GM19455 (cell line): ENCODE measurements at regions not wholly inside any gene's neighbourhood (a gene's known extent, or its start where the extent isn't known, plus 50 kb on each side); places are given as distances from the start of the nearest gene placed in this dataset.

Experiments used
- ATAC-seq: cut with Tn5 transposase; IDR thresholded peaks from one replicate; pipeline ENCODE4 v1.9.1; 2021; ENCODE audit not compliant: unreplicated experiment

DNA sequence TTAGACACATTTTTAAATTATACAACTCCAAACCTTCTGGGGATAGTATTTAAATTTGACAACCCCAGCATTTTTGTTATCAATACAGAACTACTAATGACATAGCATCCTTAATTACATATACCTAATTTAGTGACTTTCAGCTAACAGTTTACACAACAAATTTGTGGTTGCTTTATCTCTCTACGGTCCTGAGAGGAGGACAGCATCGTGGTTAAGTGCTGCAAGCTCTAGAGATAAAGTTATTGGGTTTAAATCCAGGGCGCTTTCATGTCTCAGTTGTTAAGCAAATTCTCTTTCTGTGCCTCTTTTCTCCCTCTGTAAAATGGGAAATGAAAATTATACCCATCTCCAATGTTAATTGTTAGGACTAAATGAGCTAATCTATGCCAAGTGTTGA lies 129.3 kb downstream of the METTL4 start:
- no peak for ATAC-seq

DNA sequence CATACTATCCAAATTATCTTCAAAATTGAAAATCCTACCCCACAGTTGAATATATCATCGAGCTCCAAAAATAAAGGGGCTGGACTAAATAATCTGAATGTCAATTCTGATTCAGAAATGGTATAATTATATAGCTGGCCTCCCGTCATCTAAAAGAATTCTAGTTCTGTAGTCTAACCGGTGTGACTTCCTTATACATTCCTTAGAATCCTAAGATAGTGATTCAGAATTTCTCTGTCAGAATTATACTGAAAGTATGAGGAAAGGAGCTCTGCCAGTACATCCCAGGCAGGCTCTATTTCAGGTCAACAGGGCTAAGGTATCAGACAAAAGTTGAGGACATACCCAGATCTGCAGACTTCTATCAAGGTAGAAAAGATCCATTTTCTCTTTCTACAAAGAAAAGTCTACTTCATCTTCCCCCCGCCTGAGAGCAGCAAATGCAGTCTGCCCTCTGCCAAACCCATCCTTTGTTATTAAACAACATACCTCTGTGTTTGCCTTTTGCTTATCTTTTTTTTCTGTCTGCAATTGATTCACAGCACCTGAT lies 128.5 kb downstream of the METTL4 start:
- no peak for ATAC-seq

DNA sequence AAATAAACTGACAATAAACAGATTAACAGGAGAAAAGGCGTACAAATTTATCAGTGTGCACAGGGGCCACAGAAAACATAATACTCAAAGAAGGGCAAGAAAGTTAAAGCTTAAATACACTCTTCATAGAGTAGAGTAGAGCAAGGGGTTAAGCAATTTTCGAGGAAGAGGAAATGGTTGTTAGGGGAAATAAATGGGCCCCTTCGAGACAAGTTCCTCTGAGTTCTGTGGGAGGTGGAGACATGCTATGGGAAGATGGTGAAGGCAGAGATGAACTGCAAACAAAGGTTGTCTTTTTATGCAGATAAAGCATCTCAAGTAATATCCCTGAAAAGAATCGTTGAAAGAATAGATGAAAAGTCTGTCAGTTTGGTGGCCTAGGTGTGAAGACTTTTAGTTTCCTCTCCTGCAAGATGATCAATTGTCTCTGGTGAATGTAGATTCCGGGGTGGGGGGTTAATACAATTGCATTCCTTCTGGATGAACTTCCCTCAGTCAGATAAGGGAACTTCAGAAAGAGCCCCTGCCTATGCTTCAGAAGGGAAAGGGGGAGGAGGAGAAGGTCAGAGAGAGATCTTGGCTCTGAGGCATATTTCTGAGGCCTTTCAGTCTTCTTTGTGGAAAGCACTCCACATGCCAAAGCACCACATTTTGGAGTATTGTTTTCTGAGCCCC lies 127.0 kb downstream of the METTL4 start:
- no peak for ATAC-seq

DNA sequence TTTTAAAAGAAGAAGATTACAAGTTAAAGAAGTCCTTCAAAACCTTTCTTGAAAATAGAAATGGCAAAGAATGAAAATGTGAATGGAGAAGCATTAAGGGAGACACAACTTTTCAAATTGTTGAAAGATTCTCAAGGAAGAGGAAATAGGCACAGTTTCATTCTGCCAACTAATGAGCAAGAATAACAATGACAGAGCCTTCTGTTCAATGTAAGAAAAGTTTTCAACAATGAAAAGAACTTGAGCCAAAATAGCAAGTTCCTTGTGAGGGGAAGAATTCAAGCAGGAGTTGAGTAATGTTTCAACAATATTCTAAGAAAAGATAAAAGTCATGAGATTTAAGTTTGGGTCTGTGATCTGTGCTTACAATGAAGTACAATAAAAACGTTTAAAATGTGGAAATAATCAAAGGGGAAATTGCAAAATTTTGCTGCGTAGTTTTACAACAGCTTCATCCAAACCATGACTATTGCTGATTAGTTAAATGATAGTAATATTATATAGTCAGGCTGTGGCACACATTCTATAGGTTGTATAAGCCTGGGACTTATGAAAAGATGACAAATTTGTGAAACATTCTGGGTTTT lies 122.6 kb downstream of the METTL4 start:
- no peak for ATAC-seq

DNA sequence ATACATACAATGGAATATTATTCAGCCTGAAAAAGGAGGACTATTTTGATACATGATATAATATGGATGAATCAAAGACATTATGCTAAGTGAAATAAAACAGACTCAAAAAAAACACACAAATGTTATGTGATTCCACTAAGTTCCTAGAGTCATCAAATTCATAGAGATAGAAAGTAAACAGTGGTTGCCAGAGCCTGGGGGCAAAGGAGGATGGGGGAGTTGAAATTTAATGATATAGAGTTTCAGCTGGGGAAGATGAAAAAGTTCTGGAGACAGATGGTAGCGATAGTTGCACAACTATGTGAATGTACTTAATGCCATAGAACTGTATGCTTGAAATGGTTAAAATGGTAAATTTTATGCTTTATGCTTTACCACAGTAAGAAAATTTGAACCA lies 119.7 kb downstream of the METTL4 start:
- ATAC-seq = no peak

DNA sequence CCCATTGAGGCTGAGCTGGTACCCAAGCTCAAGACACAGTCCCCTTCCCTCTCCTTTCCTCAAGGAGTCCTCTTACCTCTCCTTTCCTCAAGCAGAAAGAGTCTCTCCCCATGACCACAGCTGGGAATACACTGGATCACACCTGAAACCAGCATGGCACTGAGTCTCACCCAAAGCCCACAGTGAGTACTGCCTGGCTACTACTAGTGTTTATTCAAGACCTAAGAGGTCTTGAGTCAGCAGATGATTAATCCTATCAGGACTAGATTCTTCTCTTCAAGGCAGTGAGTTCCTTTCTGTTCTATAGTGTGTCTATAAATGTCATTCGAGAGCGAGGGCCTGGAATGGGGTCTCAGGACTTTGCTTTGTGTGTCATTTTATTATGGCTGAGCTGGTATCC lies 111.4 kb downstream of the METTL4 start:
- ATAC-seq = no peak

DNA sequence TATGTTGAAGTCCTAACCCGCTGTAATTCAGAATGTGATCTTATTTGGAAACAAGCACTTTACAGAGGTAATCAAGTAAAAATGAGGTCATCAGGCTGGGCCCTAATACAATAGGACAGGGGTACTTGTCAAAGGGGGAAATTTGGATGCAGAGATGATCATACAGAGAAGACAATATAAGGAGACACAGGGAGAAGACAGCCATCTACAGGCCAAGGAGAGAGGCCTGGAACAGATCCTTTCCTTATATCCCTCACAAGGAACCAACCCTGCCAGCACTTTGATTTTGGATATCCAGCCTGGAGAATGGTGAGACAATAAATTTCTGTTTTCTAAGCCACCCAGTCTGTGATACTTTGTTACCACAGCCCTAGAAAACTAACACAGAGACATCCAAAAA lies 104.3 kb downstream of the METTL4 start:
- ATAC-seq = no peak

DNA sequence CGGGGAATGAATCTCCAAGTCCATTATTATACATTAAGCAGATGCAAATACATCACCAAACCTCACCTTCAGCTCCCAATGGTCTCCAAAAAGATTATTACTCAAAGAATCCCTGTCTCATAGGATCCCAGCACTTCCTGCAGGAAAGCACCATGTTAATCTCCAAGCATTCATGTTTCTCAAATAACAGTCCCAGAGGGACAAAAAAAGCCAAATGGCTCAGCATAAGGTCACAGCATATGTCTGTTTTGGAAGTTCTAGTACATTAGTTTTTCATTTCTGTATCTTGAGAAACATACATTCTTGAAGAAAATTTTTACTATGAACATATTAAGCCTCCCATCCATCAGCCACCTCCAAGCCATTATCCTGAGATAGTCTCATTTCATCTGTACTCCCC lies 103.3 kb downstream of the METTL4 start:
- ATAC-seq = no peak

DNA sequence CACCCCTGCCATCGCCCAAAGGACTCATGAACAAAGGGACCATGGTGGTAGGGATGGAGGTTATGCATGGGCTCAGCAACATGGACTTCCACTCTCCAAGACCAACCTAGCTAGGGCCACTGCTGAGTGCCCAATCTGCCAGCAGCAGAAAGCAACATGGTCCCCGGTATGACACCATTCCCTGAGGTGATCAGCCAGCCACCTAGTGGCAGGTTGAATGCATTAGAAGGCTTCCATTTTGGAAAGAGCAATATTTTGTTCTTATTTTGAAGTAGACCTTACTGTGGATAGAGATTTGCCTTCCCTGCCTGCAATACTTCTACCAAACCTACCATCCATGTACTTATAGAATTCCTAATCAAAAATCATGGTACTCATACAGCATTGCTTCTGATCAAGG lies 99.8 kb downstream of the METTL4 start:
- ATAC-seq = no peak

DNA sequence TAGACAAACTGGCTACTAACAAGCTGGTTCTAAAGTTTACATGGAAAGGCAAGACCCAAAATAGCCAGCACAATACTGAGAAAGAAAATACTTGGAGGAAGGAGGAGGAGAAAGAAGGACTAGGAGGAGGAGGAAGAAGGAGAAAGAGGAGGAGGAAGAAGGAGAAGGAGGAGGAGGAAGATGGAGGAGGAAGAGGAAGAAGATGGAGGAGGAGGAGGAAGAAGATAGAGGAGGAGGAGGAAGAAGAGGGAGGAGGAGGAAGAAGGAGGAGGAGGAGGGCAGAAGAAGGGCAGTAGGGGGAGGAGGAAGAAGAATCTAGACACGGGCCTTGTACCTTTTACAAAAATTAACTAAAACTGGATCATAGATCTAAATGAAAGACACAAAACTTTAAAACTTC lies 92.6 kb downstream of the METTL4 start:
- ATAC-seq = no peak

DNA sequence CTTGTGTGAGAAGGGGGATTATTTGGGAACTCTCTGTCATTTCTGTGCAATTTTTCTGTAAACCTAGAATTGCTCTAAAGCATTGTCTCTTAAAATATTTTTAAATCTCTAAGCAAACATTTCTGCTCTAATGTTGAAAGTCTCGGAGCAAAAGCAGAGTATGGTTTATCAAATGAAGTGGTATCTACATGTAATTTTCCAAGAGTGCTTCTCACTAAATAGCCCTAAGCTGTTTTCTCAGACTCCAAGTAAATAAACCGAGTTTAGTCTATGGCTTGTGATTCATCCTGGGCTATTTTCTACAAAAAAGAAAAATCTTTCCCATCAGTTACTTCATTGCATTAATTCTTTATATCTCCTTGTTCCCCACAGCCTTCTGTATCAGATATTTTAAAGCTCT lies 90.8 kb downstream of the METTL4 start:
- ATAC-seq = no peak

DNA sequence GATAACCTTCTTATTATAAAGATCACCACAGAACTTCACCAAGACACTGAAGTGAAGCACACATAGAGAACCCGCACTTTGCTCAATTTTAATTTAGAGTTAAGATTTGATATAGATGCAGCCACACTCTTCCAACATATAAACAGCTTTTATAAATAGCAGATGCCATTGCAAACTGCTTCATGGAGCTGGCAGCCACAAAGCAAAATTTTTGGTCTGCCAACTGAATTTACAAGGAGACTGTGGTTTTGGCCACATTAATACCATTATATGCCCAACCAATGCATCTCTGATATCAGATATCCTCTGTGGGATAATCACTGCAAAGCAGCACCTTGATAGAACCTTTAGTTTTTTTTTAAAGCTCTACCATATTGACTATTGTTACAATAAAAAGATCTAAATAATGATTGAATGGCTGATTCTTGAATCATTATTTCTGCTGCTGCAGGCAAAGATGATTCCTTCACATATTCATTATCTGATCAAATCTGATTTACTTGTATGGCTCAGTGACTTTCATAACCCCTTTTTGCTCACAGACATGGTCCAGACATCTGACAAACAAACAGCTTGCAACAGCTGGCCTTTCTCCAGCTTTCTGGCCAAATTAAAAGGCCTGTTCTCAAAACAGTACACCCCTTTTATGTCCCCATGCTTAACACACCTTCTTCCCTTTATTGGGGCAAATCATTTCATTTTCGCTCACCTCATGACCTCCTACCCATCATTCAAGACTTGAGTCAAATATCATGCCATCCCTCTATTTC lies 88.4 kb downstream of the METTL4 start:
- ATAC-seq = no peak

DNA sequence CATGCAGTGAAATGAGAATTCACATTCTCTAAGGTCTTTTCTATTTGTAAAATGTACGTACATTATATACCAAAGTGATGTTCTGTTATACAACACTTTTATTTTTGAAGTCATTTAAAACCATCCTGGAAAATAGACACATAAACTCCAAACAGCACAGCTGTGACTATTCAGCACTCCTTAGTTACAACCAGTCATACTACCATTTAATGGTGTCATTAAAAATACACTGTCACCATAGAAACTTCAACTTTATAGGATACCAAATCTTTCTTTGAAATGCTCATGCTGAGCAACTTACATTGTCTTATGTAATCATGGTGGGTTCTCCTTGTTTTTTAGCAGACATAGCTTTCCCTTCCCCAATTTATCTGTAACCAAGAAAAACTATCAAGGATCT lies 85.3 kb downstream of the METTL4 start:
- no peak for ATAC-seq

DNA sequence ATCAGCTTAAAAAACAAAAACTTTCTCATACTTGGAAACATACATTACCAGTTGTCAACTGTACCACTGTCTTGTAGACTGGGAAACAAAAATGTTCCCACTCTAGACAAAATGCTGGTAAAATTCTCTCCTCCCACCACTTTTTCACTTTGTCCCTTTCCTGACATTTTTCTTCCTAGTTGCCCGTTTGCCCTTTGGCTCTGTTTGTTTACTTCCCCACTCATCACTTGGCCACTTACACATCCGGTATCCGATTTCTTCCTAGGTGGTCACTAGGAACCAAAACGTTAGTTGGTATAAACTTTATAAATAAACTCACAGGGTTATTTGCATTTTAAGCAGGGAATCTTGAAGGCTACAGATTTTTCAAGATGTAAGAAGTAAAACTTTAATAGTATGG lies 84.9 kb downstream of the METTL4 start:
- no peak for ATAC-seq
